ENCODE measurements at regions not wholly inside any gene's neighbourhood (a gene's known extent, or its start where the extent isn't known, plus 50 kb on each side); places are given as distances from the start of the nearest gene placed in this dataset.
"Not testable (repeated sequence)": the region's sequence is repeated elsewhere in the genome, so short reads cannot be mapped to it uniquely, and the experiment has no call there.

DNA sequence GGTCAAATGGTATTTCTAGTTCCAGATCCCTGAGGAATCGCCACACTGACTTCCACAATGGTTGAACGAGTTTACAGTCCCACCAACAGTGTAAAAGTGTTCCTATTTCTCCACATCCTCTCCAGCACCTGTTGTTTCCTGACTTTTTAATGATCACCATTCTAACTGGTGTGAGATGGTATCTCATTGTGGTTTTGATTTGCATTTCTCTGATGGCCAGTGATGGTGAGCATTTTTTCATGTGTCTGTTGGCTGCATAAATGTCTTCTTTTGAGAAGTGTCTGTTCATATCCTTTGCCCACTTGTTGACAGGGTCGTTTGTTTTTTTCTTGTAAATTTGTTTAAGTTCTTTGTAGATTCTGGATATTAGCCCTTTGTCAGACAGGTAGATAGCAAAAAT, 269.9 kb upstream of the NREP start:
- TF ChIP-seq, protein P1, sequence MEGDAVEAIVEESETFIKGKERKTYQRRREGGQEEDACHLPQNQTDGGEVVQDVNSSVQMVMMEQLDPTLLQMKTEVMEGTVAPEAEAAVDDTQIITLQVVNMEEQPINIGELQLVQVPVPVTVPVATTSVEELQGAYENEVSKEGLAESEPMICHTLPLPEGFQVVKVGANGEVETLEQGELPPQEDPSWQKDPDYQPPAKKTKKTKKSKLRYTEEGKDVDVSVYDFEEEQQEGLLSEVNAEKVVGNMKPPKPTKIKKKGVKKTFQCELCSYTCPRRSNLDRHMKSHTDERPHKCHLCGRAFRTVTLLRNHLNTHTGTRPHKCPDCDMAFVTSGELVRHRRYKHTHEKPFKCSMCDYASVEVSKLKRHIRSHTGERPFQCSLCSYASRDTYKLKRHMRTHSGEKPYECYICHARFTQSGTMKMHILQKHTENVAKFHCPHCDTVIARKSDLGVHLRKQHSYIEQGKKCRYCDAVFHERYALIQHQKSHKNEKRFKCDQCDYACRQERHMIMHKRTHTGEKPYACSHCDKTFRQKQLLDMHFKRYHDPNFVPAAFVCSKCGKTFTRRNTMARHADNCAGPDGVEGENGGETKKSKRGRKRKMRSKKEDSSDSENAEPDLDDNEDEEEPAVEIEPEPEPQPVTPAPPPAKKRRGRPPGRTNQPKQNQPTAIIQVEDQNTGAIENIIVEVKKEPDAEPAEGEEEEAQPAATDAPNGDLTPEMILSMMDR (conservative IDR thresholded peaks at IDR 0.05; ENCODE audit: low read depth, low read length), result not testable (repeated sequence)
- TF ChIP-seq FOS (IDR thresholded peaks at IDR 0.05; ENCODE audit: low read depth, low read length); RCOR1 (IDR thresholded peaks at IDR 0.05; ENCODE audit: insufficient replicate concordance, low read length); POLR2A (IDR thresholded peaks at IDR 0.05; ENCODE audit: low read depth, low read length); RAD21 (IDR thresholded peaks at IDR 0.05; ENCODE audit: low read length); SMC3 (IDR thresholded peaks at IDR 0.05; ENCODE audit: low read depth, low read length); CEBPB (IDR thresholded peaks at IDR 0.05; ENCODE audit: low read depth, low read length); MAZ (IDR thresholded peaks at IDR 0.05; ENCODE audit: borderline replicate concordance, low read depth, low read length); MAFK (IDR thresholded peaks at IDR 0.05; ENCODE audit: low read depth, low read length); NFE2L2 (IDR thresholded peaks at IDR 0.05; ENCODE audit: low read depth, low read length): not testable (repeated sequence)
- TF ChIP-seq, protein P2, sequence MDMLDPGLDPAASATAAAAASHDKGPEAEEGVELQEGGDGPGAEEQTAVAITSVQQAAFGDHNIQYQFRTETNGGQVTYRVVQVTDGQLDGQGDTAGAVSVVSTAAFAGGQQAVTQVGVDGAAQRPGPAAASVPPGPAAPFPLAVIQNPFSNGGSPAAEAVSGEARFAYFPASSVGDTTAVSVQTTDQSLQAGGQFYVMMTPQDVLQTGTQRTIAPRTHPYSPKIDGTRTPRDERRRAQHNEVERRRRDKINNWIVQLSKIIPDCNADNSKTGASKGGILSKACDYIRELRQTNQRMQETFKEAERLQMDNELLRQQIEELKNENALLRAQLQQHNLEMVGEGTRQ (IDR thresholded peaks at IDR 0.05; ENCODE audit: low read depth, low read length), result not testable (repeated sequence)
- TF ChIP-seq, protein P3, sequence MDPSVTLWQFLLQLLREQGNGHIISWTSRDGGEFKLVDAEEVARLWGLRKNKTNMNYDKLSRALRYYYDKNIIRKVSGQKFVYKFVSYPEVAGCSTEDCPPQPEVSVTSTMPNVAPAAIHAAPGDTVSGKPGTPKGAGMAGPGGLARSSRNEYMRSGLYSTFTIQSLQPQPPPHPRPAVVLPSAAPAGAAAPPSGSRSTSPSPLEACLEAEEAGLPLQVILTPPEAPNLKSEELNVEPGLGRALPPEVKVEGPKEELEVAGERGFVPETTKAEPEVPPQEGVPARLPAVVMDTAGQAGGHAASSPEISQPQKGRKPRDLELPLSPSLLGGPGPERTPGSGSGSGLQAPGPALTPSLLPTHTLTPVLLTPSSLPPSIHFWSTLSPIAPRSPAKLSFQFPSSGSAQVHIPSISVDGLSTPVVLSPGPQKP (IDR thresholded peaks at IDR 0.05; ENCODE audit: borderline replicate concordance, low read depth, low read length), result not testable (repeated sequence)
